ENCODE measurements at regions not wholly inside any gene's neighbourhood (a gene's known extent, or its start where the extent isn't known, plus 50 kb on each side); places are given as distances from the start of the nearest gene placed in this dataset.

GRCh38 chr5:127993476-127993875 lies 90.1 kb upstream of the SLC12A2 start:
- TF ChIP-seq CTCF (IDR thresholded peaks at IDR 0.05; ENCODE audit: poor library complexity, severe bottlenecking) (no peak), MXI1 (conservative IDR thresholded peaks at IDR 0.05; ENCODE audit: poor library complexity, severe bottlenecking) (no peak), EZH2 (IDR thresholded peaks at IDR 0.05; ENCODE audit: borderline replicate concordance, insufficient read depth, low read length, poor library complexity, severe bottlenecking) (no peak)
